Fibroblast of the aortic adventitia (primary cell): ENCODE measurements at regions not wholly inside any gene's neighbourhood (a gene's known extent, or its start where the extent isn't known, plus 50 kb on each side); places are given as distances from the start of the nearest gene placed in this dataset.

Source experiments
- DNase-seq: peaks from one replicate; pipeline ENCODE4 v3.0.0-alpha.2; 2010; ENCODE audit warnings: low read depth
- H3K4me3 ChIP-seq: 2 replicates; pipeline ENCODE4 v1.5.1; 2011; ENCODE audit warnings: low read depth, mild to moderate bottlenecking, control low read depth, low read length, moderate library complexity
- CTCF ChIP-seq: IDR thresholded peaks from 2 replicates; pipeline ENCODE4 v1.5.1; 2011; ENCODE audit warnings: mild to moderate bottlenecking, low read length, control low read depth, inconsistent platforms; ENCODE audit not compliant: insufficient read depth

GRCh38 chr1:60672449-60672848 lies 409.9 kb upstream of the NFIA start:
- TF ChIP-seq CTCF: no peak
- H3K4me3 ChIP-seq: no peak overlapping the region
- DNase-seq: no peak

- no peak overlapping the region for H3K4me3 ChIP-seq
- DNase-seq: no peak
- no peak for TF ChIP-seq CTCF
Observed at GRCh38 chr1:60670302-60670701, 412.1 kb upstream of the NFIA start.

- H3K4me3 ChIP-seq: no peak overlapping the region
- no peak for DNase-seq
- no peak for TF ChIP-seq CTCF
Observed at GRCh38 chr1:60668585-60668984, 413.8 kb upstream of the NFIA start.

- H3K4me3 ChIP-seq: no peak overlapping the region
- TF ChIP-seq CTCF: no peak
- no peak for DNase-seq
Observed at GRCh38 chr1:60665311-60665710, 417.1 kb upstream of the NFIA start.

- no peak for DNase-seq
- TF ChIP-seq CTCF: no peak
- H3K4me3 ChIP-seq: no peak overlapping the region
Observed at GRCh38 chr1:60664086-60664625, 418.2 kb upstream of the NFIA start.

- no peak overlapping the region for H3K4me3 ChIP-seq
- TF ChIP-seq CTCF: no peak
- no peak for DNase-seq
Observed at GRCh38 chr1:60662486-60663044, 419.8 kb upstream of the NFIA start.

- no peak for TF ChIP-seq CTCF
- no peak for DNase-seq
- H3K4me3 ChIP-seq: no peak overlapping the region
Observed at GRCh38 chr1:60657926-60658325, 424.4 kb upstream of the NFIA start.
